ENCODE measurements at regions not wholly inside any gene's neighbourhood (a gene's known extent, or its start where the extent isn't known, plus 50 kb on each side); places are given as distances from the start of the nearest gene placed in this dataset.

- TF ChIP-seq, protein P1, sequence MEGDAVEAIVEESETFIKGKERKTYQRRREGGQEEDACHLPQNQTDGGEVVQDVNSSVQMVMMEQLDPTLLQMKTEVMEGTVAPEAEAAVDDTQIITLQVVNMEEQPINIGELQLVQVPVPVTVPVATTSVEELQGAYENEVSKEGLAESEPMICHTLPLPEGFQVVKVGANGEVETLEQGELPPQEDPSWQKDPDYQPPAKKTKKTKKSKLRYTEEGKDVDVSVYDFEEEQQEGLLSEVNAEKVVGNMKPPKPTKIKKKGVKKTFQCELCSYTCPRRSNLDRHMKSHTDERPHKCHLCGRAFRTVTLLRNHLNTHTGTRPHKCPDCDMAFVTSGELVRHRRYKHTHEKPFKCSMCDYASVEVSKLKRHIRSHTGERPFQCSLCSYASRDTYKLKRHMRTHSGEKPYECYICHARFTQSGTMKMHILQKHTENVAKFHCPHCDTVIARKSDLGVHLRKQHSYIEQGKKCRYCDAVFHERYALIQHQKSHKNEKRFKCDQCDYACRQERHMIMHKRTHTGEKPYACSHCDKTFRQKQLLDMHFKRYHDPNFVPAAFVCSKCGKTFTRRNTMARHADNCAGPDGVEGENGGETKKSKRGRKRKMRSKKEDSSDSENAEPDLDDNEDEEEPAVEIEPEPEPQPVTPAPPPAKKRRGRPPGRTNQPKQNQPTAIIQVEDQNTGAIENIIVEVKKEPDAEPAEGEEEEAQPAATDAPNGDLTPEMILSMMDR (IDR thresholded peaks at IDR 0.05), result no peak
- TF ChIP-seq POLR2A (IDR thresholded peaks at IDR 0.05), result no peak
These were observed 972.6 kb downstream of the KCNMA1 start for GRCh38 chr10:76665029-76665428.

Data from thyroid gland (tissue), 4 donors.